Heart left ventricle (tissue), 16 donors: ENCODE measurements at regions not wholly inside any gene's neighbourhood (a gene's known extent, or its start where the extent isn't known, plus 50 kb on each side); places are given as distances from the start of the nearest gene placed in this dataset.

Experiments used
- ATAC-seq, 4 donors: fragments of 200-7000 bp; cut with Tn5 transposase; one replicate each; pipeline ENCODE4 v1.9.1; 2020 to 2022; ENCODE audit warnings: moderate library complexity in 4 of 4, mild to moderate bottlenecking in 3 of 4, moderate number of reproducible peaks in 1 of 4
- DNase-seq, 5 donors: peaks; one replicate each; pipeline ENCODE4 v3.0.0-alpha.2; 2020
- H3K27ac ChIP-seq, 12 donors: fragments of 200-600 bp; sonication (generic) in 4 of 12; one replicate each; pipeline versions ENCODE4 v1.5.0 to v1.8.0; 2016 to 2022; ENCODE audit warnings: mild to moderate bottlenecking in 2 of 12
- H3K27me3 ChIP-seq, 9 donors: fragments of 200-600 bp; sonication (generic) in 2 of 9; one replicate each; pipeline versions ENCODE4 v1.5.1 to v1.8.0; 2016 to 2022; ENCODE audit warnings: mild to moderate bottlenecking in 3 of 9
- H3K36me3 ChIP-seq, 9 donors: fragments of 200-600 bp; sonication (generic) in 2 of 9; one replicate each; pipeline versions ENCODE4 v1.5.0 to v1.8.0; 2018 to 2022; ENCODE audit warnings: mild to moderate bottlenecking in 2 of 9
- H3K4me1 ChIP-seq, 12 donors: fragments of 200-600 bp; sonication (generic) in 4 of 12; one replicate each; pipeline versions ENCODE4 v1.5.0 to v1.8.0; 2016 to 2022; ENCODE audit warnings: mild to moderate bottlenecking in 3 of 12
- H3K4me3 ChIP-seq, 12 donors: fragments of 200-600 bp; sonication (generic) in 4 of 12; one replicate each; pipeline versions ENCODE4 v1.5.0 to v1.8.0; 2017 to 2022; ENCODE audit warnings: mild to moderate bottlenecking in 9 of 12, moderate library complexity in 4 of 12
- H3K9me3 ChIP-seq, 12 donors: fragments of 200-600 bp; sonication (generic) in 4 of 12; one replicate each; pipeline versions ENCODE4 v1.5.0 to v1.8.0; 2016 to 2022; ENCODE audit warnings: mild to moderate bottlenecking in 1 of 12
- POLR2A ChIP-seq, 2 donors: fragments of 450-650 bp; IDR thresholded peaks; one replicate each; pipeline ENCODE4 v1.6.1; 2017; ENCODE audit warnings: antibody characterized with exemption in 2 of 2, mild to moderate bottlenecking in 2 of 2, moderate library complexity in 2 of 2
- WGBS, 4 donors: extraction: QIAGEN DNeasy Blood & Tissue Kit in 2 of 4; methylation state at CpG; one replicate each; pipeline versions ENCODE4 v1.1.5 to v1.1.7; 2013 to 2018; 5-methylcytosine and 5-hydroxymethylcytosine counted together
- intact Hi-C, 10 donors: fragments of 100-400 bp; cut with DNase I; formaldehyde crosslinking; loops; one replicate each; pipeline versions ENCODE4 v1.11.1 to v1.14.2; 2022
- TF ChIP-seq, protein P1 (sequence below), 12 donors: fragments of 200-600 bp; sonication (generic) in 4 of 12; IDR thresholded peaks; one replicate each; pipeline versions ENCODE4 v1.5.0 to v1.8.0; 2018 to 2022; ENCODE audit warnings: antibody characterized with exemption in 12 of 12, mild to moderate bottlenecking in 5 of 12
- donor health status: ischemic (EF 13 %, LVEDD 7.1; RV severe dilation, severe dysfunction).
- donor health status: healthy with polysubstance abuse.
- donor health status: DM: no; HTN: yes; CAD: no.
- donor health status: DM: no; HTN: no; CAD: no.
- donor health status: ischemic (EF 25% LVEDD 6.9; RV normal size, moderate dysfunction).
- donor health status: ischemic (EF 25% LVEDD 5.7; RV mildly dilated, moderate dysfunction).
- donor health status: healthy.
- donor health status: DM: yes; HTN: yes; CAD: no.
- donor health status: ischemic (EF 35%, LVEDD 5.7; RV mildly dilated, moderate dysfunction).
- donor health status: nonischemic (EF 11% LVEDD 7.7; RV severe dilation, severe dysfunction).
- donor health status: DM: yes; HTN: yes; CAD: no.
- donor health status: PGD.
- donor health status: ischemic (EF 29% LVEDD 5.4; RV normal size, mild dysfunction).
- donor health status: nonischemic (EF 23%, LVEDD 6.1; RV moderate dilation, normal function).

GRCh38 chr9:1962122-1962521, 53.0 kb upstream of the SMARCA2 start:
- intact Hi-C loops, result no loop called here
- WGBS, 4 donors, result 50 to 70% (median 59%) methylated on average over 2 of the region's 2 CpGs

DNA sequence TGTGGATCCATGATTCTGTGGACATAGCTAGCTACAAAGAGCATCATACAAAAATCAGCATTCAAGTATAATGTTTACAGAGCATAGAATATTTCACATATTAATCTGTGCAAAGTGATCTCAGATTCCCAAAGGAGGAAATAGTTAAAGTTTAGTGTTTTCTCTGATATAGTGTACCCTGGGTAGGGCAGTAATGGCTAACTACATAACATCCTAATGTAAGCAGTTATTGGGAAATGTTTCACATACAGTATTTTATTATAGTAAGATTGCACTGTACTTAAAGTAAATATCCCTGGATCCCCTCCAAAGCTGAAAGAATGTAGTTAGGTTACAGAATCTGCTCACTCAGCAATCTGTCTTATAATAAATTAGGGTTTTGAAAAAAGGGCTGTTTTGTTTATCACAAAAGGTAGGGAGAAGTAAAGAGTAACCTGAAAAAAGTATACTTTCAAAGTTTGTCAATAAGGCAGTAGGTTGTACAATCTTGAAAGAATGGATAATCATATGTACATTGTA, 52.5 kb upstream of the SMARCA2 start:
- DNase-seq (no peak), ATAC-seq (no peak)
- Histone ChIP-seq H3K36me3 (no peaks in the 10 kb centered on the region), H3K27me3 (no peaks in the 10 kb centered on the region), H3K4me3 (no peak overlapping the region), H3K27ac (no peak overlapping the region), H3K4me1 (peaks cover 0 to 8% (median 0%) of the 10 kb centered on the region in 12 donors), H3K9me3 (no peaks in the 10 kb centered on the region)
- intact Hi-C loops, result no loop called here
- TF ChIP-seq POLR2A (IDR thresholded peaks at IDR 0.05), result no peak
- TF ChIP-seq, protein P1, sequence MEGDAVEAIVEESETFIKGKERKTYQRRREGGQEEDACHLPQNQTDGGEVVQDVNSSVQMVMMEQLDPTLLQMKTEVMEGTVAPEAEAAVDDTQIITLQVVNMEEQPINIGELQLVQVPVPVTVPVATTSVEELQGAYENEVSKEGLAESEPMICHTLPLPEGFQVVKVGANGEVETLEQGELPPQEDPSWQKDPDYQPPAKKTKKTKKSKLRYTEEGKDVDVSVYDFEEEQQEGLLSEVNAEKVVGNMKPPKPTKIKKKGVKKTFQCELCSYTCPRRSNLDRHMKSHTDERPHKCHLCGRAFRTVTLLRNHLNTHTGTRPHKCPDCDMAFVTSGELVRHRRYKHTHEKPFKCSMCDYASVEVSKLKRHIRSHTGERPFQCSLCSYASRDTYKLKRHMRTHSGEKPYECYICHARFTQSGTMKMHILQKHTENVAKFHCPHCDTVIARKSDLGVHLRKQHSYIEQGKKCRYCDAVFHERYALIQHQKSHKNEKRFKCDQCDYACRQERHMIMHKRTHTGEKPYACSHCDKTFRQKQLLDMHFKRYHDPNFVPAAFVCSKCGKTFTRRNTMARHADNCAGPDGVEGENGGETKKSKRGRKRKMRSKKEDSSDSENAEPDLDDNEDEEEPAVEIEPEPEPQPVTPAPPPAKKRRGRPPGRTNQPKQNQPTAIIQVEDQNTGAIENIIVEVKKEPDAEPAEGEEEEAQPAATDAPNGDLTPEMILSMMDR (IDR thresholded peaks at IDR 0.05), result no peak

More at GRCh38 chr9:1962122-1962521, 53.0 kb upstream of the SMARCA2 start:
- DNase-seq (no peak), ATAC-seq (no peak)
- H3K36me3 ChIP-seq, result no peaks in the 10 kb centered on the region
- no peaks in the 10 kb centered on the region for H3K9me3 ChIP-seq
- H3K27me3 ChIP-seq, result no peaks in the 10 kb centered on the region
- TF ChIP-seq, protein P1 (IDR thresholded peaks at IDR 0.05), result no peak
- no peak for TF ChIP-seq POLR2A (IDR thresholded peaks at IDR 0.05)
- no peak overlapping the region for H3K27ac ChIP-seq
- H3K4me3 ChIP-seq, result no peak overlapping the region
- H3K4me1 ChIP-seq, result peaks cover 0 to 8% (median 0%) of the 10 kb centered on the region in 12 donors

- intact Hi-C loops, result loop anchor here in 2 of 10 donors (1.0 to 2.0 kb wide), 2 partner anchors 12 to 19 kb away; no protein-coding TSS in a partner anchor
- no peak for ATAC-seq
- H3K9me3 ChIP-seq, result no peaks in the 10 kb centered on the region
- H3K4me1 ChIP-seq, result peaks cover 0 to 8% (median 0%) of the 10 kb centered on the region in 12 donors
- no peaks in the 10 kb centered on the region for H3K27me3 ChIP-seq
- TF ChIP-seq POLR2A (IDR thresholded peaks at IDR 0.05), result no peak
- TF ChIP-seq, protein P1 (IDR thresholded peaks at IDR 0.05), result no peak
- no peaks in the 10 kb centered on the region for H3K36me3 ChIP-seq
- 62 to 75% (median 68%) methylated on average over 2 of the region's 2 CpGs for WGBS, 4 donors
- DNase-seq, result no peak
- H3K4me3 ChIP-seq, result no peak overlapping the region
- H3K27ac ChIP-seq, result no peak overlapping the region
Observed at GRCh38 chr9:1964093-1964492, 51.1 kb upstream of the SMARCA2 start.
